ENCODE measurements at regions not wholly inside any gene's neighbourhood (a gene's known extent, or its start where the extent isn't known, plus 50 kb on each side); places are given as distances from the start of the nearest gene placed in this dataset.

DNA sequence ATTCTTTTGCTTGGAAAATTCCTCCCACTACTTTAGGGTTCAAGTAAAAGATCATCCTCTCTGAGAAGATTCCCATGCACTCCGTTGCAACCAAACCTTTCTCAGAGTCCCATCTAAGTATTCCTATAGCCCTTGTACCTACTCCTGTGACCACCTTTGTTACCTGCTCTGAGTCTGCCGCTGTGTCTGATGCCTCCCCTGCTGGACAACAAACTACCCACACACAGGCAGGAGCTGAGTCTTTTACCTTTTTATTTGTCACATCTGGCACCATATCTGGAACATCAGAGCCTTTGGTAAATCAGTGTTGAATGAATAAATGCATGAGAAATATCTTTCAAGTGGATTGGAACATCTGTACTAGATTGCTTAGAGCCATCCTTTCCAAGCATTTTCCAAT is 82.1 kb upstream of the FLRT2 start:
- TF ChIP-seq, protein P1, sequence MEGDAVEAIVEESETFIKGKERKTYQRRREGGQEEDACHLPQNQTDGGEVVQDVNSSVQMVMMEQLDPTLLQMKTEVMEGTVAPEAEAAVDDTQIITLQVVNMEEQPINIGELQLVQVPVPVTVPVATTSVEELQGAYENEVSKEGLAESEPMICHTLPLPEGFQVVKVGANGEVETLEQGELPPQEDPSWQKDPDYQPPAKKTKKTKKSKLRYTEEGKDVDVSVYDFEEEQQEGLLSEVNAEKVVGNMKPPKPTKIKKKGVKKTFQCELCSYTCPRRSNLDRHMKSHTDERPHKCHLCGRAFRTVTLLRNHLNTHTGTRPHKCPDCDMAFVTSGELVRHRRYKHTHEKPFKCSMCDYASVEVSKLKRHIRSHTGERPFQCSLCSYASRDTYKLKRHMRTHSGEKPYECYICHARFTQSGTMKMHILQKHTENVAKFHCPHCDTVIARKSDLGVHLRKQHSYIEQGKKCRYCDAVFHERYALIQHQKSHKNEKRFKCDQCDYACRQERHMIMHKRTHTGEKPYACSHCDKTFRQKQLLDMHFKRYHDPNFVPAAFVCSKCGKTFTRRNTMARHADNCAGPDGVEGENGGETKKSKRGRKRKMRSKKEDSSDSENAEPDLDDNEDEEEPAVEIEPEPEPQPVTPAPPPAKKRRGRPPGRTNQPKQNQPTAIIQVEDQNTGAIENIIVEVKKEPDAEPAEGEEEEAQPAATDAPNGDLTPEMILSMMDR (IDR thresholded peaks at IDR 0.05): no peak
- TF ChIP-seq POLR2A (IDR thresholded peaks at IDR 0.05): no peak
